H1 (cell line): ENCODE measurements at regions not wholly inside any gene's neighbourhood (a gene's known extent, or its start where the extent isn't known, plus 50 kb on each side); places are given as distances from the start of the nearest gene placed in this dataset.

Source experiments
- CTCF ChIA-PET: fragments of 300-600 bp; sonication (Branson Sonifier 250); formaldehyde crosslinking; loops from one replicate; lab custom pipeline; 2021; ENCODE audit not compliant: partially characterized antibody; lab: Charles Lee
- POLR2A ChIA-PET: fragments of 300-600 bp; sonication (Branson Sonifier 250); formaldehyde crosslinking; loops from one replicate; lab custom pipeline; 2021; ENCODE audit warnings: inconsistent platforms; ENCODE audit not compliant: partially characterized antibody; lab: Charles Lee
- DNase-seq, 2 experiments: peaks; one replicate each; pipeline versions ENCODE4 v3.0.0 to v3.0.0-alpha.2; 2010 to 2022; ENCODE audit warnings: low spot score in 2 of 2, low read depth in 1 of 2, mixed read lengths in 1 of 2
- FAIRE-seq: peaks from 2 replicates; lab custom pipeline; 2011; peaks lifted over from hg19 to GRCh38; lab: Jason Lieb, UNC
- H2AFZ ChIP-seq: 2 replicates; pipeline ENCODE4 v1.8.1; 2012; ENCODE audit warnings: low read length, inconsistent platforms
- H2AK5ac ChIP-seq: 2 replicates; pipeline ENCODE4 v1.6.1; 2013; ENCODE audit warnings: low read depth, low read length
- H2BK120ac ChIP-seq: replicated peaks from 2 replicates; pipeline ENCODE3; 2013; ENCODE audit warnings: low read depth, low read length, inconsistent platforms
- H2BK12ac ChIP-seq: 2 replicates; pipeline ENCODE4 v1.6.1; 2013; ENCODE audit warnings: low read depth, low read length
- H2BK15ac ChIP-seq: 2 replicates; pipeline ENCODE4 v1.6.1; 2013; ENCODE audit warnings: low read length
- H2BK20ac ChIP-seq: 2 replicates; pipeline ENCODE4 v1.6.1; 2013; ENCODE audit warnings: low read length
- H2BK5ac ChIP-seq: 2 replicates; pipeline ENCODE4 v1.6.1; 2013; ENCODE audit warnings: low read depth, low read length
- H3K14ac ChIP-seq: 2 replicates; pipeline ENCODE4 v1.6.1; 2013; ENCODE audit warnings: inconsistent platforms; ENCODE audit not compliant: insufficient read length
- H3K18ac ChIP-seq: 2 replicates; pipeline ENCODE4 v1.6.1; 2013; ENCODE audit warnings: low read length; ENCODE audit errors: extremely low read depth
- H3K23ac ChIP-seq: 2 replicates; pipeline ENCODE4 v1.6.1; 2013; ENCODE audit warnings: inconsistent platforms; ENCODE audit not compliant: insufficient read length
- H3K23me2 ChIP-seq: 2 replicates; pipeline ENCODE4 v1.6.1; 2013; ENCODE audit warnings: low read depth, low read length
- H3K27ac ChIP-seq: 2 replicates; pipeline ENCODE4 v1.6.1; 2011; ENCODE audit warnings: low read depth, low read length, inconsistent platforms
- H3K27me3 ChIP-seq, 4 experiments: replicated peaks in 1 of 4; 1 replicate in 1 of 4; 2 replicates in 3 of 4; pipeline versions ENCODE4 v1.6.1 to v1.8.1; 2011 to 2013; ENCODE audit warnings: low read length in 3 of 4, mild to moderate bottlenecking in 3 of 4, inconsistent platforms in 2 of 4, mixed read lengths in 2 of 4, moderate library complexity in 1 of 4; ENCODE audit not compliant: control insufficient read depth in 3 of 4, insufficient read depth in 3 of 4; ENCODE audit errors: extremely low read depth in 1 of 4
- H3K36me3 ChIP-seq, 4 experiments: 2 replicates each; pipeline versions ENCODE4 v1.6.1 to v1.8.1; 2011 to 2013; ENCODE audit warnings: mild to moderate bottlenecking in 4 of 4, low read length in 3 of 4, moderate library complexity in 2 of 4, control low read depth in 1 of 4, inconsistent platforms in 1 of 4; ENCODE audit not compliant: insufficient read depth in 4 of 4, control insufficient read depth in 2 of 4
- H3K4ac ChIP-seq: replicated peaks from 2 replicates; pipeline ENCODE3; 2013; ENCODE audit warnings: low read length, low read depth, mixed read lengths, inconsistent platforms; ENCODE audit not compliant: insufficient read length
- H3K4me1 ChIP-seq, 4 experiments: replicated peaks in 1 of 4; 1 replicate in 1 of 4; 2 replicates in 3 of 4; pipeline versions ENCODE4 v1.6.1 to v1.8.1; 2011 to 2013; ENCODE audit warnings: low read length in 3 of 4, inconsistent platforms in 2 of 4, mixed read lengths in 1 of 4; ENCODE audit not compliant: insufficient read depth in 4 of 4, control insufficient read depth in 3 of 4
- H3K4me2 ChIP-seq, 2 experiments: 2 replicates each; pipeline versions ENCODE4 v1.6.1 to v1.8.1; 2011 to 2013; ENCODE audit warnings: low read depth in 2 of 2, low read length in 2 of 2, control low read depth in 1 of 2, inconsistent platforms in 1 of 2, mild to moderate bottlenecking in 1 of 2; ENCODE audit not compliant: insufficient read depth in 1 of 2
- H3K4me3 ChIP-seq, 4 experiments: fragments of 200-600, 300-600 bp in 1 of 4; sonication (generic), shearing (Covaris generic), sonication (Bioruptor Twin) in 1 of 4; 2 replicates each; pipeline versions ENCODE4 v1.5.1 to v1.8.1; 2011 to 2016; ENCODE audit warnings: low read length in 4 of 4, low read depth in 3 of 4, control low read depth in 2 of 4, inconsistent platforms in 2 of 4, mild to moderate bottlenecking in 2 of 4, mixed read lengths in 1 of 4, moderate library complexity in 1 of 4; ENCODE audit not compliant: insufficient read depth in 2 of 4; ENCODE audit errors: extremely low read depth in 1 of 4
- H3K56ac ChIP-seq: replicated peaks from 2 replicates; pipeline ENCODE3; 2013; ENCODE audit warnings: low read depth, mild to moderate bottlenecking, mixed read lengths, low read length, inconsistent platforms; ENCODE audit not compliant: insufficient read length
- H3K79me1 ChIP-seq: 2 replicates; pipeline ENCODE4 v1.6.1; 2013; ENCODE audit warnings: low read depth, low read length, control low read depth
- H3K79me2 ChIP-seq, 2 experiments: 2 replicates each; pipeline versions ENCODE4 v1.6.1 to v1.8.1; 2012 to 2013; ENCODE audit warnings: low read length in 2 of 2, mild to moderate bottlenecking in 2 of 2, inconsistent platforms in 1 of 2; ENCODE audit not compliant: insufficient read depth in 2 of 2, control insufficient read depth in 1 of 2
- H3K9ac ChIP-seq, 4 experiments: replicated peaks in 1 of 4; 1 replicate in 1 of 4; 2 replicates in 3 of 4; pipeline versions ENCODE4 v1.6.1 to v1.8.1; 2011 to 2013; ENCODE audit warnings: low read depth in 3 of 4, low read length in 3 of 4, control low read depth in 2 of 4, mild to moderate bottlenecking in 2 of 4, moderate library complexity in 2 of 4, inconsistent platforms in 1 of 4; ENCODE audit errors: extremely low read depth in 1 of 4
- H3K9me3 ChIP-seq, 2 experiments: 2 replicates each; pipeline versions ENCODE4 v1.6.1 to v1.8.1; 2012 to 2013; ENCODE audit warnings: mild to moderate bottlenecking in 2 of 2, moderate library complexity in 2 of 2, control low read depth in 1 of 2, inconsistent platforms in 1 of 2, low read depth in 1 of 2, low read length in 1 of 2, mixed read lengths in 1 of 2; ENCODE audit not compliant: insufficient read depth in 2 of 2
- H4K20me1 ChIP-seq, 2 experiments: replicated peaks in 1 of 2; 2 replicates each; pipeline versions ENCODE3 to v1.8.1; 2011 to 2013; ENCODE audit warnings: inconsistent platforms in 2 of 2, low read length in 2 of 2, mild to moderate bottlenecking in 1 of 2; ENCODE audit not compliant: insufficient read depth in 2 of 2, control insufficient read depth in 1 of 2
- H4K5ac ChIP-seq: 2 replicates; pipeline ENCODE4 v1.6.1; 2013; ENCODE audit warnings: low read length, low read depth, mixed read lengths, inconsistent platforms; ENCODE audit not compliant: insufficient read length
- H4K8ac ChIP-seq: 2 replicates; pipeline ENCODE4 v1.8.0; 2013; ENCODE audit warnings: mild to moderate bottlenecking, moderate library complexity, low read length, inconsistent platforms; ENCODE audit not compliant: insufficient read depth; ENCODE audit errors: extremely low read depth
- H4K91ac ChIP-seq: replicated peaks from 2 replicates; pipeline ENCODE3; 2013; ENCODE audit warnings: low read length, mixed read lengths, inconsistent platforms; ENCODE audit not compliant: insufficient read length
- BACH1 ChIP-seq: IDR thresholded peaks from 2 replicates; pipeline ENCODE4 v1.6.1; 2012; ENCODE audit warnings: low read length, improper control_type of control experiment
- CBX8 ChIP-seq: fragments of 300-800, 300-1000 bp; sonication (generic); IDR thresholded peaks from 2 replicates; pipeline ENCODE4 v1.7.1; 2016; ENCODE audit warnings: low read depth, low read length, borderline replicate concordance
- RAD21 ChIP-seq, 2 experiments: IDR thresholded peaks in 1 of 2; conservative IDR thresholded peaks in 1 of 2; 2 replicates each; pipeline ENCODE4 v1.6.1; 2011; ENCODE audit warnings: low read depth in 2 of 2, low read length in 2 of 2, improper control_type of control experiment in 1 of 2, inconsistent platforms in 1 of 2, mild to moderate bottlenecking in 1 of 2, moderate library complexity in 1 of 2
- RNF2 ChIP-seq: fragments of 200-900, 300-1000 bp; sonication (generic); IDR thresholded peaks from 2 replicates; pipeline ENCODE4 v1.7.1; 2016; ENCODE audit warnings: borderline replicate concordance, low read depth, mild to moderate bottlenecking, antibody characterized with exemption, low read length; ENCODE audit not compliant: poor library complexity, severe bottlenecking; ENCODE audit errors: missing control alignments
- SAP30 ChIP-seq: fragments of 300-600 bp; sonication (generic); IDR thresholded peaks from 2 replicates; pipeline ENCODE4 v1.7.1; 2012; ENCODE audit warnings: low read length, moderate library complexity, mild to moderate bottlenecking, inconsistent platforms; ENCODE audit not compliant: insufficient read depth, insufficient replicate concordance
- SRF ChIP-seq: IDR thresholded peaks from 2 replicates; pipeline ENCODE4 v1.6.1; 2011; ENCODE audit warnings: mild to moderate bottlenecking, low read depth, low read length, moderate library complexity
- WGBS, 2 experiments: shearing (Covaris generic) in 1 of 2; methylation state at CpG; one replicate each; pipeline versions ENCODE4 v1.1.6 to v1.1.7; 2013 to 2015; ENCODE audit warnings: low lambda C conversion rate in 2 of 2, mixed read lengths in 2 of 2, inconsistent platforms in 1 of 2, low coverage in 1 of 2, missing lambda C conversion rate in 1 of 2; ENCODE audit not compliant: insufficient replicate concordance in 2 of 2, insufficient coverage in 1 of 2, insufficient read length in 1 of 2; ENCODE audit errors: extremely low coverage in 1 of 2, missing lambda C conversion rate in 1 of 2; 5-methylcytosine and 5-hydroxymethylcytosine counted together

- Histone ChIP-seq H3K23ac (no peak overlapping the region), H3K4ac (no peak overlapping the region), H3K23me2 (no peaks in the 10 kb centered on the region), H3K79me1 (no peaks in the 10 kb centered on the region), H4K91ac (no peak overlapping the region), H3K9ac (no peak overlapping the region), H2BK15ac (no peak overlapping the region), H3K18ac (no peak overlapping the region), H3K4me2 (no peak overlapping the region), H2BK5ac (no peak overlapping the region), H3K27ac (no peak overlapping the region), H3K27me3 (no peaks in the 10 kb centered on the region), H3K4me3 (no peak overlapping the region), H3K14ac (no peak overlapping the region), H4K20me1 (no peaks in the 10 kb centered on the region), H2AFZ (no peak overlapping the region), H2BK120ac (no peak overlapping the region), H3K4me1 (no peaks in the 10 kb centered on the region), H4K5ac (no peak overlapping the region), H3K79me2 (no peaks in the 10 kb centered on the region), H2BK12ac (no peak overlapping the region), H2BK20ac (no peak overlapping the region), H3K9me3 (no peaks in the 10 kb centered on the region), H3K56ac (no peak overlapping the region), H3K36me3 (no peaks in the 10 kb centered on the region), H4K8ac (no peak overlapping the region), H2AK5ac (no peak overlapping the region)
- ChIA-PET CTCF (no interaction called here), POLR2A (no interaction called here)
- 97% methylated on average over 2 of the region's 2 CpGs; no CpG with 5 or more reads in 1 of the 2 experiments for WGBS, 2 experiments
- FAIRE-seq: no peak
- DNase-seq: no peak
- no peak for TF ChIP-seq RNF2
- no peak for TF ChIP-seq CBX8
- no peak for TF ChIP-seq SAP30
- TF ChIP-seq SRF: no peak
- TF ChIP-seq BACH1: no peak
- TF ChIP-seq RAD21 (IDR thresholded peaks at IDR 0.05 in 1 of 2, conservative IDR thresholded peaks at IDR 0.05 in 1 of 2; ENCODE audit: low read depth in 2 of 2, low read length in 2 of 2): no peak
Measured at GRCh38 chr18:53800171-53800570, 424.3 kb downstream of the MBD2 start.
